CD4-positive, alpha-beta memory T cell (primary cell): ENCODE measurements at regions not wholly inside any gene's neighbourhood (a gene's known extent, or its start where the extent isn't known, plus 50 kb on each side); places are given as distances from the start of the nearest gene placed in this dataset.

ENCODE experiments used
- CTCF ChIA-PET: fragments of 350-600 bp; sonication (Branson Sonifier 250); formaldehyde crosslinking; loops from one replicate; lab custom pipeline; 2021; ENCODE audit warnings: inconsistent platforms; ENCODE audit not compliant: partially characterized antibody; lab: Charles Lee
- POLR2A ChIA-PET: fragments of 350-600 bp; sonication (Branson Sonifier 250); formaldehyde crosslinking; loops from one replicate; lab custom pipeline; 2021; ENCODE audit not compliant: partially characterized antibody; lab: Charles Lee
- DNase-seq, 5 donors: peaks; one replicate each; pipeline versions ENCODE4 v3.0.0 to v3.0.0-alpha.2; 2020 to 2022; ENCODE audit warnings: mixed read lengths in 1 of 5
- H3K27ac ChIP-seq: one replicate; pipeline ENCODE4 v1.7.0; 2013; ENCODE audit warnings: low read depth, low read length
- H3K27me3 ChIP-seq: 2 replicates; pipeline ENCODE4 v1.7.0; 2013; ENCODE audit warnings: mild to moderate bottlenecking, low read length, moderate library complexity; ENCODE audit not compliant: insufficient read depth
- H3K36me3 ChIP-seq: 2 replicates; pipeline ENCODE4 v1.7.0; 2013; ENCODE audit warnings: mild to moderate bottlenecking, low read length, moderate library complexity; ENCODE audit not compliant: insufficient read depth
- H3K4me1 ChIP-seq: 2 replicates; pipeline ENCODE4 v1.7.0; 2013; ENCODE audit warnings: mild to moderate bottlenecking, low read length, moderate library complexity; ENCODE audit not compliant: insufficient read depth
- H3K4me3 ChIP-seq, 2 donors: one replicate each; pipeline ENCODE4 v1.7.0; 2013; ENCODE audit warnings: low read length in 2 of 2, mild to moderate bottlenecking in 1 of 2
- H3K9me3 ChIP-seq, 2 donors: one replicate each; pipeline ENCODE4 v1.7.0; 2013; ENCODE audit warnings: low read length in 2 of 2, control low read depth in 1 of 2; ENCODE audit not compliant: control insufficient read depth in 1 of 2
- H3K27ac Mint-ChIP-seq, 7 donors: one replicate each; pipeline ENCODE4 v1.8.0; 2020 to 2021; ENCODE audit warnings: mixed read lengths in 7 of 7, mild to moderate bottlenecking in 6 of 7, inconsistent platforms in 3 of 7, moderate library complexity in 3 of 7
- H3K27me3 Mint-ChIP-seq, 2 donors: one replicate each; pipeline ENCODE4 v1.8.0; 2020 to 2021; ENCODE audit warnings: mixed read lengths in 2 of 2
- H3K36me3 Mint-ChIP-seq, 2 donors: one replicate each; pipeline ENCODE4 v1.8.0; 2020 to 2021; ENCODE audit warnings: mixed read lengths in 2 of 2, inconsistent platforms in 1 of 2, mild to moderate bottlenecking in 1 of 2
- H3K4me1 Mint-ChIP-seq, 4 donors: one replicate each; pipeline ENCODE4 v1.8.0; 2020 to 2021; ENCODE audit warnings: mixed read lengths in 4 of 4, mild to moderate bottlenecking in 1 of 4
- H3K4me3 Mint-ChIP-seq, 8 donors: one replicate each; pipeline ENCODE4 v1.8.0; 2020 to 2021; ENCODE audit warnings: mixed read lengths in 8 of 8, mild to moderate bottlenecking in 7 of 8, moderate library complexity in 6 of 8, inconsistent platforms in 3 of 8
- H3K9me3 Mint-ChIP-seq, 8 donors: one replicate each; pipeline ENCODE4 v1.8.0; 2020 to 2021; ENCODE audit warnings: mixed read lengths in 8 of 8, mild to moderate bottlenecking in 5 of 8, inconsistent platforms in 3 of 8, moderate library complexity in 1 of 8
- intact Hi-C: fragments of 100-400 bp; cut with micrococcal nuclease; formaldehyde crosslinking; loops from one replicate; pipeline ENCODE4 v1.15.1; 2023

- intact Hi-C loops: no loop called here
- Mint-ChIP-seq H3K9me3 (peaks cover 2 to 32% (median 12%) of the 10 kb centered on the region in 8 donors), H3K27me3 (no peaks in the 10 kb centered on the region), H3K36me3 (no peaks in the 10 kb centered on the region), H3K4me1 (no peaks in the 10 kb centered on the region), H3K4me3 (no peak overlapping the region), H3K27ac (no peak overlapping the region)
- Histone ChIP-seq H3K4me1 (no peaks in the 10 kb centered on the region), H3K4me3 (no peak overlapping the region), H3K36me3 (no peaks in the 10 kb centered on the region), H3K9me3 (peaks cover 0 to 7% of the 10 kb centered on the region in 2 donors), H3K27ac (no peak overlapping the region), H3K27me3 (no peaks in the 10 kb centered on the region)
- DNase-seq: no peak
- ChIA-PET POLR2A (no interaction called here), CTCF (no interaction called here)
These were observed 806.5 kb upstream of the BRINP3 start for GRCh38 chr1:191284175-191284574.

GRCh38 chr1:191290441-191290840 is 812.8 kb upstream of the BRINP3 start:
- intact Hi-C loops: no loop called here
- H3K9me3 ChIP-seq: no peaks in the 10 kb centered on the region
- POLR2A ChIA-PET: no interaction called here
- DNase-seq: no peak
- H3K27me3 Mint-ChIP-seq: no peaks in the 10 kb centered on the region
- no peaks in the 10 kb centered on the region for H3K36me3 ChIP-seq
- H3K4me3 Mint-ChIP-seq: no peak overlapping the region
- no peak overlapping the region for H3K27ac Mint-ChIP-seq
- no peak overlapping the region for H3K4me3 ChIP-seq
- peaks cover 0 to 9% (median 3%) of the 10 kb centered on the region in 8 donors for H3K9me3 Mint-ChIP-seq
- no peaks in the 10 kb centered on the region for H3K4me1 ChIP-seq
- no peak overlapping the region for H3K27ac ChIP-seq
- H3K27me3 ChIP-seq: no peaks in the 10 kb centered on the region
- CTCF ChIA-PET: no interaction called here
- H3K4me1 Mint-ChIP-seq: no peaks in the 10 kb centered on the region
- H3K36me3 Mint-ChIP-seq: no peaks in the 10 kb centered on the region

GRCh38 chr1:191305370-191305769 is 827.7 kb upstream of the BRINP3 start:
- CTCF ChIA-PET: no interaction called here
- H3K27ac ChIP-seq: no peak overlapping the region
- H3K27ac Mint-ChIP-seq: no peak overlapping the region

GRCh38 chr1:191306916-191307315 is 829.3 kb upstream of the BRINP3 start:
- H3K27me3 ChIP-seq: no peaks in the 10 kb centered on the region
- DNase-seq: no peak
- H3K27ac ChIP-seq: no peak overlapping the region
- H3K9me3 ChIP-seq: no peaks in the 10 kb centered on the region
- Mint-ChIP-seq H3K27me3 (no peaks in the 10 kb centered on the region), H3K4me1 (no peaks in the 10 kb centered on the region), H3K27ac (no peak overlapping the region), H3K9me3 (peaks cover 2 to 18% (median 10%) of the 10 kb centered on the region in 8 donors), H3K4me3 (no peak overlapping the region), H3K36me3 (no peaks in the 10 kb centered on the region)
- ChIA-PET POLR2A (no interaction called here), CTCF (no interaction called here)
- intact Hi-C loops: no loop called here
- H3K4me3 ChIP-seq: no peak overlapping the region
- no peaks in the 10 kb centered on the region for H3K36me3 ChIP-seq
- no peaks in the 10 kb centered on the region for H3K4me1 ChIP-seq

More at GRCh38 chr1:191305370-191305769, 827.7 kb upstream of the BRINP3 start:
- no peaks in the 10 kb centered on the region for H3K36me3 Mint-ChIP-seq
- H3K4me3 Mint-ChIP-seq: no peak overlapping the region
- H3K36me3 ChIP-seq: no peaks in the 10 kb centered on the region
- H3K4me1 Mint-ChIP-seq: no peaks in the 10 kb centered on the region
- peaks cover 0 to 25% (median 7%) of the 10 kb centered on the region in 8 donors for H3K9me3 Mint-ChIP-seq
- no peaks in the 10 kb centered on the region for H3K9me3 ChIP-seq
- intact Hi-C loops: no loop called here
- H3K27me3 ChIP-seq: no peaks in the 10 kb centered on the region
- DNase-seq: no peak
- POLR2A ChIA-PET: no interaction called here
- H3K4me1 ChIP-seq: no peaks in the 10 kb centered on the region
- no peaks in the 10 kb centered on the region for H3K27me3 Mint-ChIP-seq
- H3K4me3 ChIP-seq: no peak overlapping the region

GRCh38 chr1:191320062-191320461 is 838.2 kb upstream of the RGS18 start:
- Histone ChIP-seq H3K4me1 (no peaks in the 10 kb centered on the region), H3K27ac (no peak overlapping the region), H3K4me3 (no peak overlapping the region), H3K36me3 (no peaks in the 10 kb centered on the region), H3K27me3 (no peaks in the 10 kb centered on the region), H3K9me3 (no peaks in the 10 kb centered on the region)
- Mint-ChIP-seq H3K27me3 (no peaks in the 10 kb centered on the region), H3K9me3 (peaks cover 0 to 7% (median under 1%) of the 10 kb centered on the region in 8 donors), H3K27ac (no peak overlapping the region), H3K4me3 (no peak overlapping the region), H3K4me1 (no peaks in the 10 kb centered on the region), H3K36me3 (no peaks in the 10 kb centered on the region)
- POLR2A ChIA-PET: no interaction called here
- no peak for DNase-seq
- intact Hi-C loops: no loop called here
- CTCF ChIA-PET: no interaction called here

GRCh38 chr1:191327868-191328267 is 830.4 kb upstream of the RGS18 start:
- intact Hi-C loops: no loop called here
- Mint-ChIP-seq H3K4me3 (no peak overlapping the region), H3K27ac (no peak overlapping the region), H3K36me3 (no peaks in the 10 kb centered on the region), H3K4me1 (no peaks in the 10 kb centered on the region), H3K27me3 (no peaks in the 10 kb centered on the region), H3K9me3 (peaks cover 0 to 18% (median 3%) of the 10 kb centered on the region in 8 donors)
- Histone ChIP-seq H3K27ac (no peak overlapping the region), H3K36me3 (no peaks in the 10 kb centered on the region), H3K4me1 (no peaks in the 10 kb centered on the region), H3K4me3 (no peak overlapping the region), H3K9me3 (no peaks in the 10 kb centered on the region), H3K27me3 (no peaks in the 10 kb centered on the region)
- ChIA-PET POLR2A (no interaction called here), CTCF (no interaction called here)
- DNase-seq: no peak

GRCh38 chr1:191343816-191344215 is 814.4 kb upstream of the RGS18 start:
- Mint-ChIP-seq H3K4me3 (no peak overlapping the region), H3K9me3 (peaks cover 1 to 19% (median 5%) of the 10 kb centered on the region in 8 donors), H3K27me3 (no peaks in the 10 kb centered on the region), H3K27ac (no peak overlapping the region), H3K4me1 (no peaks in the 10 kb centered on the region), H3K36me3 (no peaks in the 10 kb centered on the region)
- no peak overlapping the region for H3K4me3 ChIP-seq
- POLR2A ChIA-PET: no interaction called here
- no peaks in the 10 kb centered on the region for H3K9me3 ChIP-seq
- H3K27ac ChIP-seq: no peak overlapping the region
- no peaks in the 10 kb centered on the region for H3K27me3 ChIP-seq
- CTCF ChIA-PET: interaction anchor here (0.7 kb wide), 1 partner anchor 40 kb away, joined by 3 read pairs; no protein-coding TSS in a partner anchor
- H3K36me3 ChIP-seq: no peaks in the 10 kb centered on the region
- DNase-seq: no peak
- H3K4me1 ChIP-seq: no peaks in the 10 kb centered on the region
- intact Hi-C loops: no loop called here

- H3K27me3 ChIP-seq: no peaks in the 10 kb centered on the region
- H3K36me3 ChIP-seq: no peaks in the 10 kb centered on the region
- no peak overlapping the region for H3K27ac ChIP-seq
- H3K4me1 ChIP-seq: no peaks in the 10 kb centered on the region
- DNase-seq: no peak
- Mint-ChIP-seq H3K9me3 (peaks cover 3 to 27% (median 7%) of the 10 kb centered on the region in 8 donors), H3K27ac (no peak overlapping the region), H3K4me1 (no peaks in the 10 kb centered on the region), H3K27me3 (no peaks in the 10 kb centered on the region), H3K4me3 (no peak overlapping the region), H3K36me3 (no peaks in the 10 kb centered on the region)
- no peaks in the 10 kb centered on the region for H3K9me3 ChIP-seq
- ChIA-PET POLR2A (no interaction called here), CTCF (no interaction called here)
- no peak overlapping the region for H3K4me3 ChIP-seq
- intact Hi-C loops: no loop called here
These were observed 811.9 kb upstream of the RGS18 start for GRCh38 chr1:191346381-191346780.
